Erythroblast (primary cell): ENCODE measurements at regions not wholly inside any gene's neighbourhood (a gene's known extent, or its start where the extent isn't known, plus 50 kb on each side); places are given as distances from the start of the nearest gene placed in this dataset.

Experiments
- DNase-seq, 2 experiments: peaks; one replicate each; lab custom pipeline; 2025; lab: John Stamatoyannopoulos, UW
- GATA1 ChIP-seq: IDR thresholded peaks from 2 replicates; pipeline ENCODE4 v1.6.1; 2011; ENCODE audit warnings: low read depth, mild to moderate bottlenecking, control low read depth, low read length, moderate library complexity
- POLR2A ChIP-seq: IDR thresholded peaks from 2 replicates; pipeline ENCODE4 v1.6.1; 2011; ENCODE audit warnings: mild to moderate bottlenecking, low read length

GRCh38 chr16:5837007-5837670 is 739.5 kb upstream of the EEF2KMT start:
- TF ChIP-seq POLR2A (no peak), GATA1 (no peak)
- DNase-seq = no peak

GRCh38 chr16:5835876-5836275 is 738.3 kb upstream of the EEF2KMT start:
- no peak for DNase-seq
- no peak for TF ChIP-seq GATA1
- TF ChIP-seq POLR2A = no peak

GRCh38 chr16:5826332-5826731 is 728.7 kb upstream of the EEF2KMT start:
- TF ChIP-seq GATA1 = no peak
- TF ChIP-seq POLR2A = no peak
- no peak for DNase-seq

GRCh38 chr16:5820472-5820871 is 722.9 kb upstream of the EEF2KMT start:
- DNase-seq = no peak
- TF ChIP-seq GATA1 (no peak), POLR2A (no peak)

GRCh38 chr16:5815570-5816237 is 718.1 kb upstream of the EEF2KMT start:
- TF ChIP-seq GATA1 (no peak), POLR2A (no peak)
- DNase-seq = no peak

GRCh38 chr16:5801396-5801795 is 703.8 kb upstream of the EEF2KMT start:
- no peak for DNase-seq

GRCh38 chr16:5793556-5793955 is 696.0 kb upstream of the EEF2KMT start:
- TF ChIP-seq GATA1 (no peak), POLR2A (no peak)
- no peak for DNase-seq

More at GRCh38 chr16:5801396-5801795, 703.8 kb upstream of the EEF2KMT start:
- TF ChIP-seq GATA1 = no peak
- no peak for TF ChIP-seq POLR2A

- DNase-seq = no peak
- TF ChIP-seq POLR2A (no peak), GATA1 (no peak)
These were observed 693.5 kb upstream of the EEF2KMT start for GRCh38 chr16:5791011-5791657.

GRCh38 chr16:5790512-5790911 is 692.9 kb upstream of the EEF2KMT start:
- DNase-seq = no peak
- TF ChIP-seq GATA1 = no peak
- no peak for TF ChIP-seq POLR2A

- TF ChIP-seq GATA1 = no peak
- no peak for DNase-seq
These were observed 691.4 kb upstream of the EEF2KMT start for GRCh38 chr16:5789033-5789432.

GRCh38 chr16:5781436-5781835 is 683.8 kb upstream of the EEF2KMT start:
- TF ChIP-seq GATA1 (no peak), POLR2A (no peak)
- DNase-seq = no peak

GRCh38 chr16:5776876-5777275 is 679.3 kb upstream of the EEF2KMT start:
- no peak for TF ChIP-seq GATA1
- no peak for TF ChIP-seq POLR2A

GRCh38 chr16:5775916-5776315 is 678.3 kb upstream of the EEF2KMT start:
- TF ChIP-seq POLR2A (no peak), GATA1 (no peak)
- DNase-seq = no peak

More at GRCh38 chr16:5776876-5777275, 679.3 kb upstream of the EEF2KMT start:
- DNase-seq = no peak

- TF ChIP-seq GATA1 (no peak), POLR2A (no peak)
- DNase-seq = no peak
These were observed 672.5 kb upstream of the EEF2KMT start for GRCh38 chr16:5770118-5770517.
